ENCODE measurements at regions not wholly inside any gene's neighbourhood (a gene's known extent, or its start where the extent isn't known, plus 50 kb on each side); places are given as distances from the start of the nearest gene placed in this dataset.

GRCh38 chr2:122935506-122935905 lies 1089.6 kb upstream of the CNTNAP5 start:
- TF ChIP-seq, protein P1, sequence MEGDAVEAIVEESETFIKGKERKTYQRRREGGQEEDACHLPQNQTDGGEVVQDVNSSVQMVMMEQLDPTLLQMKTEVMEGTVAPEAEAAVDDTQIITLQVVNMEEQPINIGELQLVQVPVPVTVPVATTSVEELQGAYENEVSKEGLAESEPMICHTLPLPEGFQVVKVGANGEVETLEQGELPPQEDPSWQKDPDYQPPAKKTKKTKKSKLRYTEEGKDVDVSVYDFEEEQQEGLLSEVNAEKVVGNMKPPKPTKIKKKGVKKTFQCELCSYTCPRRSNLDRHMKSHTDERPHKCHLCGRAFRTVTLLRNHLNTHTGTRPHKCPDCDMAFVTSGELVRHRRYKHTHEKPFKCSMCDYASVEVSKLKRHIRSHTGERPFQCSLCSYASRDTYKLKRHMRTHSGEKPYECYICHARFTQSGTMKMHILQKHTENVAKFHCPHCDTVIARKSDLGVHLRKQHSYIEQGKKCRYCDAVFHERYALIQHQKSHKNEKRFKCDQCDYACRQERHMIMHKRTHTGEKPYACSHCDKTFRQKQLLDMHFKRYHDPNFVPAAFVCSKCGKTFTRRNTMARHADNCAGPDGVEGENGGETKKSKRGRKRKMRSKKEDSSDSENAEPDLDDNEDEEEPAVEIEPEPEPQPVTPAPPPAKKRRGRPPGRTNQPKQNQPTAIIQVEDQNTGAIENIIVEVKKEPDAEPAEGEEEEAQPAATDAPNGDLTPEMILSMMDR (IDR thresholded peaks at IDR 0.05), result no peak
- no peak for TF ChIP-seq POLR2A (IDR thresholded peaks at IDR 0.05)
- TF ChIP-seq EP300 (IDR thresholded peaks at IDR 0.05), result no peak
- TF ChIP-seq POLR2AphosphoS5 (IDR thresholded peaks at IDR 0.05), result no peak

Measured in gastroesophageal sphincter (tissue), 3 donors.